PC-3 (cell line): ENCODE measurements at regions not wholly inside any gene's neighbourhood (a gene's known extent, or its start where the extent isn't known, plus 50 kb on each side); places are given as distances from the start of the nearest gene placed in this dataset.

ENCODE experiments used
- ATAC-seq: fragments of 200-7000 bp; cut with Tn5 transposase; 2 replicates; pipeline ENCODE4 v1.9.1; 2020; ENCODE audit warnings: mild to moderate bottlenecking, moderate library complexity
- BruUV-seq: library from RNA; stranded (reverse); fragments of 400-500 nt; replicated peaks from 2 replicates; lab custom pipeline; 2021; lab: Mats Ljungman, UMichigan
- CTCF ChIA-PET: fragments of 300-600 bp; sonication (Branson Sonifier 250); formaldehyde crosslinking; loops from one replicate; lab custom pipeline; 2022; ENCODE audit warnings: antibody characterized with exemption; lab: Charles Lee
- POLR2A ChIA-PET: fragments of 300-600 bp; sonication (Branson Sonifier 250); formaldehyde crosslinking; loops from one replicate; lab custom pipeline; 2022; ENCODE audit warnings: antibody characterized with exemption; ENCODE audit not compliant: unreplicated experiment; lab: Charles Lee
- DNase-seq: peaks from one replicate; pipeline ENCODE4 v3.0.0-alpha.2; 2015
- H2AFZ ChIP-seq: fragments of 300-600 bp; sonication (generic); 2 replicates; pipeline ENCODE4 v1.6.0; 2016; ENCODE audit warnings: antibody characterized with exemption, low read length
- H3F3A ChIP-seq: fragments of 300-600 bp; sonication (generic); one replicate; pipeline ENCODE4 v1.6.0; 2017; ENCODE audit warnings: antibody characterized with exemption, low read length, control low read depth, mild to moderate bottlenecking; ENCODE audit not compliant: unreplicated experiment
- H3K27ac ChIP-seq: fragments of 300-600 bp; sonication (generic); 2 replicates; pipeline ENCODE4 v1.5.1; 2016; ENCODE audit warnings: mild to moderate bottlenecking, low read length
- H3K27me3 ChIP-seq: fragments of 300-600 bp; sonication (generic); 2 replicates; pipeline ENCODE4 v1.6.1; 2016; ENCODE audit warnings: low read length, mixed read lengths
- H3K36me3 ChIP-seq: fragments of 300-600 bp; sonication (generic); 2 replicates; pipeline ENCODE4 v1.6.1; 2016; ENCODE audit warnings: low read depth, mixed run types, low read length, mixed read lengths
- H3K4me1 ChIP-seq: fragments of 300-600 bp; sonication (generic); 2 replicates; pipeline ENCODE4 v1.5.1; 2016; ENCODE audit warnings: low read length; ENCODE audit not compliant: insufficient read depth
- H3K4me2 ChIP-seq: fragments of 300-600 bp; sonication (generic); 2 replicates; pipeline ENCODE4 v1.6.0; 2016; ENCODE audit warnings: low read length
- H3K4me3 ChIP-seq: fragments of 300-600 bp; sonication (generic); 2 replicates; pipeline ENCODE4 v1.5.1; 2016; ENCODE audit warnings: mild to moderate bottlenecking, low read length, mixed read lengths
- H3K79me2 ChIP-seq: fragments of 300-600 bp; sonication (generic); 2 replicates; pipeline ENCODE4 v1.6.1; 2017; ENCODE audit warnings: low read length, mixed read lengths
- H3K9ac ChIP-seq: fragments of 300-600 bp; sonication (generic); 2 replicates; pipeline ENCODE4 v1.6.0; 2016; ENCODE audit warnings: mild to moderate bottlenecking, low read length
- H3K9me2 ChIP-seq: fragments of 300-600 bp; sonication (generic); replicated peaks from 2 replicates; pipeline ENCODE4 v1.6.1; 2016; ENCODE audit warnings: mixed run types, low read length, mixed read lengths
- H3K9me3 ChIP-seq: fragments of 300-600 bp; sonication (generic); 2 replicates; pipeline ENCODE4 v1.6.1; 2016; ENCODE audit warnings: low read length, mixed read lengths
- H4K20me1 ChIP-seq: fragments of 300-600 bp; sonication (generic); 2 replicates; pipeline ENCODE4 v1.6.1; 2016; ENCODE audit warnings: low read length, mixed read lengths
- EZH2 ChIP-seq: fragments of 300-600 bp; sonication (generic); IDR thresholded peaks from one replicate; pipeline ENCODE4 v1.6.1; 2017; ENCODE audit warnings: antibody characterized with exemption, mild to moderate bottlenecking, low read length; ENCODE audit not compliant: unreplicated experiment
- EZH2phosphoT487 ChIP-seq: fragments of 300-600 bp; sonication (generic); IDR thresholded peaks from 2 replicates; pipeline ENCODE4 v1.6.1; 2018; ENCODE audit warnings: mild to moderate bottlenecking, antibody characterized with exemption, low read length, borderline replicate concordance
- intact Hi-C: fragments of 100-400 bp; cut with micrococcal nuclease; formaldehyde crosslinking; loops from 2 replicates; pipeline ENCODE4 v1.9.0; 2023
- TF ChIP-seq, protein P1 (sequence below): fragments of 300-600 bp; sonication (generic); conservative IDR thresholded peaks from 2 replicates; pipeline ENCODE4 v1.5.1; 2017; ENCODE audit warnings: antibody characterized with exemption, low read depth, mild to moderate bottlenecking, low read length

DNA sequence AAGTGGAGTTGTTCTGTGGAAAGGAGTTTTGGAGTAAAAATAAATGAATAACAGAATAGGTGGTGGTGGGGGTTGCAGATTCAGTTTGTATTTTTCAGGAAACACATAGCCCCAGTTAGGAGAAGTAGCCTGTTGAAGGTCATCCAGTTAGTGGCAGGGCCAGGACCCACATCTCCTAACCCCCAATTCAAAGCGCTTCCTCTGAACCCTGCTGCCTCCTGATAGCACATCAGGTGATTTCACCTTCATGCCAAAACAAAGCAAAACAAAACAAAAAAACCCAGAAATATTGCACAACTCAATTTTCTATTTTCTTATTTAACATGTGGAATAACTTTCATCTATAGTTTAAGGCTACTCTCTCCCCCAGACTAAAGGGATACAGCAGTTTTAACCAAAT, 112.3 kb upstream of the UGP2 start:
- no peaks in the 10 kb centered on the region for H3K79me2 ChIP-seq
- H3K9ac ChIP-seq, result no peak overlapping the region
- H3K9me2 ChIP-seq, result no peaks in the 10 kb centered on the region
- no peaks in the 10 kb centered on the region for H3F3A ChIP-seq
- intact Hi-C loops, result no loop called here
- ATAC-seq, result no peak
- no peak for DNase-seq
- H4K20me1 ChIP-seq, result no peaks in the 10 kb centered on the region
- TF ChIP-seq, protein P1, sequence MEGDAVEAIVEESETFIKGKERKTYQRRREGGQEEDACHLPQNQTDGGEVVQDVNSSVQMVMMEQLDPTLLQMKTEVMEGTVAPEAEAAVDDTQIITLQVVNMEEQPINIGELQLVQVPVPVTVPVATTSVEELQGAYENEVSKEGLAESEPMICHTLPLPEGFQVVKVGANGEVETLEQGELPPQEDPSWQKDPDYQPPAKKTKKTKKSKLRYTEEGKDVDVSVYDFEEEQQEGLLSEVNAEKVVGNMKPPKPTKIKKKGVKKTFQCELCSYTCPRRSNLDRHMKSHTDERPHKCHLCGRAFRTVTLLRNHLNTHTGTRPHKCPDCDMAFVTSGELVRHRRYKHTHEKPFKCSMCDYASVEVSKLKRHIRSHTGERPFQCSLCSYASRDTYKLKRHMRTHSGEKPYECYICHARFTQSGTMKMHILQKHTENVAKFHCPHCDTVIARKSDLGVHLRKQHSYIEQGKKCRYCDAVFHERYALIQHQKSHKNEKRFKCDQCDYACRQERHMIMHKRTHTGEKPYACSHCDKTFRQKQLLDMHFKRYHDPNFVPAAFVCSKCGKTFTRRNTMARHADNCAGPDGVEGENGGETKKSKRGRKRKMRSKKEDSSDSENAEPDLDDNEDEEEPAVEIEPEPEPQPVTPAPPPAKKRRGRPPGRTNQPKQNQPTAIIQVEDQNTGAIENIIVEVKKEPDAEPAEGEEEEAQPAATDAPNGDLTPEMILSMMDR, result no peak
- TF ChIP-seq EZH2phosphoT487 (no peak), EZH2 (no peak)
- no peak overlapping the region for H3K27ac ChIP-seq
- CTCF ChIA-PET, result no interaction called here
- H3K27me3 ChIP-seq, result no peaks in the 10 kb centered on the region
- BruUV-seq, result no TSS peak
- no peaks in the 10 kb centered on the region for H3K9me3 ChIP-seq
- no peak overlapping the region for H2AFZ ChIP-seq
- no peak overlapping the region for H3K4me3 ChIP-seq
- peaks cover 6% of the 10 kb centered on the region; the same call in 1 of the 2 replicates for H3K4me1 ChIP-seq
- no peak overlapping the region for H3K4me2 ChIP-seq
- POLR2A ChIA-PET, result no interaction called here
- H3K36me3 ChIP-seq, result no peaks in the 10 kb centered on the region

DNA sequence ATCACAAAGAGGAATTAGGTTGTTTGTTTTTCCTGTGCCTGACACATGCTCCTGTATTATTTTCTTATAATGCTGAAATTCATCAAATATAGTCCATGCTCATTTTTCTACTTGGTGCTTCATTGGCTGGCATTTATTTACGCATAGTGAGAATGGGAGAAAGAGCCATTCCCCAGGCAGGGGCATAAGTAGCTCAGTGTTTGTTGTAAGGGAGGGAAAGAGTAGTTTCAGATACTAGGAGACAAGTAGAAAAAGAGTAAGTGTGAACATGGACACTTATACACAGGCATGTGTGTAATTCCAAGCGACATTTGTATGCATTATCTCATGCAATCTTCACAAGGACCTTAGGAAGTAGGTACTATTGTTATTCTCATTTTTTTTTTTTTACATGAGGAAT, 111.9 kb upstream of the UGP2 start:
- ChIA-PET CTCF (no interaction called here), POLR2A (no interaction called here)
- Histone ChIP-seq H3F3A (no peaks in the 10 kb centered on the region), H3K27ac (no peak overlapping the region), H3K79me2 (no peaks in the 10 kb centered on the region), H3K4me2 (no peak overlapping the region), H3K27me3 (no peaks in the 10 kb centered on the region), H3K36me3 (no peaks in the 10 kb centered on the region), H3K9ac (no peak overlapping the region), H3K9me2 (no peaks in the 10 kb centered on the region), H4K20me1 (no peaks in the 10 kb centered on the region), H3K9me3 (no peaks in the 10 kb centered on the region), H2AFZ (no peak overlapping the region), H3K4me1 (peaks cover 10% of the 10 kb centered on the region), H3K4me3 (no peak overlapping the region)
- intact Hi-C loops, result no loop called here
- TF ChIP-seq, protein P1, result no peak
- TF ChIP-seq EZH2, result no peak
- TF ChIP-seq EZH2phosphoT487, result no peak
- DNase-seq, result no peak
- BruUV-seq, result no TSS peak
- no peak for ATAC-seq

- no TSS peak for BruUV-seq
- Histone ChIP-seq H3K27ac (peak overlapping the region; percentile 65), H3K9me3 (no peaks in the 10 kb centered on the region), H3K27me3 (no peaks in the 10 kb centered on the region), H3K4me2 (peak overlapping the region; percentile 22), H3K36me3 (no peaks in the 10 kb centered on the region), H3K79me2 (no peaks in the 10 kb centered on the region), H4K20me1 (no peaks in the 10 kb centered on the region), H3F3A (peaks cover 4% of the 10 kb centered on the region), H2AFZ (no peak overlapping the region), H3K9me2 (no peaks in the 10 kb centered on the region), H3K4me1 (peaks cover 48% of the 10 kb centered on the region), H3K9ac (peak overlapping the region; percentile 50), H3K4me3 (no peak overlapping the region)
- DNase-seq, result peak; percentile 68
- ChIA-PET CTCF (no interaction called here), POLR2A (no interaction called here)
- TF ChIP-seq EZH2 (no peak), EZH2phosphoT487 (no peak)
- TF ChIP-seq, protein P1, result no peak
- intact Hi-C loops, result loop anchor here (1.0 kb wide), 1 partner anchor 35 kb away; no protein-coding TSS in a partner anchor
- peak; percentile 67 for ATAC-seq
These were observed 107.2 kb upstream of the UGP2 start for GRCh38 chr2:63734510-63734909.
